Upper lobe of right lung (tissue), 1 donor: ENCODE measurements at regions not wholly inside any gene's neighbourhood (a gene's known extent, or its start where the extent isn't known, plus 50 kb on each side); places are given as distances from the start of the nearest gene placed in this dataset.

Source experiments
- ATAC-seq: fragments of 200-7000 bp; cut with Tn5 transposase; one replicate; pipeline ENCODE4 v1.9.1; 2020; ENCODE audit warnings: mild to moderate bottlenecking, moderate library complexity
- DNase-seq: peaks from one replicate; pipeline ENCODE4 v3.0.0-alpha.2; 2020
- H3K27ac ChIP-seq: fragments of 200-600 bp; one replicate; pipeline ENCODE4 v1.8.0; 2022
- H3K27me3 ChIP-seq: fragments of 200-600 bp; one replicate; pipeline ENCODE4 v1.8.0; 2022; ENCODE audit warnings: mild to moderate bottlenecking
- H3K36me3 ChIP-seq: fragments of 200-600 bp; one replicate; pipeline ENCODE4 v1.8.0; 2022
- H3K4me1 ChIP-seq: fragments of 200-600 bp; one replicate; pipeline ENCODE4 v1.8.0; 2022
- H3K4me3 ChIP-seq: fragments of 200-600 bp; one replicate; pipeline ENCODE4 v1.8.0; 2022; ENCODE audit warnings: mild to moderate bottlenecking
- H3K9me3 ChIP-seq: fragments of 200-600 bp; one replicate; pipeline ENCODE4 v1.8.0; 2022
- intact Hi-C: fragments of 100-400 bp; cut with DNase I; formaldehyde crosslinking; loops from one replicate; pipeline ENCODE4 v1.11.0; 2022
- TF ChIP-seq, protein P1 (sequence below): fragments of 200-600 bp; IDR thresholded peaks from one replicate; pipeline ENCODE4 v1.8.0; 2022; ENCODE audit warnings: antibody characterized with exemption
- donor health status: DM: no; HTN: yes; CAD: no; lungs with severe emphysema.

DNA sequence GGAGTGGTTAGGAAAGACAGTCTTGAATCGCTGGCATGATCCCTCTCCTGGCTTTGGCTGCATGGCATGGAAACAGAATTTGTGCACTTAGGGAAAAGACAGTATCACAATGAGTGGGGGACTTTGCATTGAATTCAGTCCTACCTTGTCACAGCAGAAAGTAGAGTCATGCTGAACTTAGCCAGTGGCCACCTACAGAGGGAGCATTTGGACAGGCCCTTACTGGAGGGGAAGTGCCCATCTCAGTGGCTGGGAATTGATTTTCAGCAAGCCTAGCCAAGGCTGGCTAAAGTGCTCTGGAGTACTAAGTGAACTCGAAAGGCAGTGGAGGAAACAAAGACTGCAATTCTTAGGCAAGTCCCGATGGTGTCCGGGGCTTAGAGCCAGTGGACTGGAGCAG, 364.3 kb upstream of the TOM1L1 start:
- intact Hi-C loops: no loop called here
- no peaks in the 10 kb centered on the region for H3K9me3 ChIP-seq
- no peak overlapping the region for H3K27ac ChIP-seq
- H3K27me3 ChIP-seq: no peaks in the 10 kb centered on the region
- no peak overlapping the region for H3K4me3 ChIP-seq
- H3K4me1 ChIP-seq: no peaks in the 10 kb centered on the region
- TF ChIP-seq, protein P1, sequence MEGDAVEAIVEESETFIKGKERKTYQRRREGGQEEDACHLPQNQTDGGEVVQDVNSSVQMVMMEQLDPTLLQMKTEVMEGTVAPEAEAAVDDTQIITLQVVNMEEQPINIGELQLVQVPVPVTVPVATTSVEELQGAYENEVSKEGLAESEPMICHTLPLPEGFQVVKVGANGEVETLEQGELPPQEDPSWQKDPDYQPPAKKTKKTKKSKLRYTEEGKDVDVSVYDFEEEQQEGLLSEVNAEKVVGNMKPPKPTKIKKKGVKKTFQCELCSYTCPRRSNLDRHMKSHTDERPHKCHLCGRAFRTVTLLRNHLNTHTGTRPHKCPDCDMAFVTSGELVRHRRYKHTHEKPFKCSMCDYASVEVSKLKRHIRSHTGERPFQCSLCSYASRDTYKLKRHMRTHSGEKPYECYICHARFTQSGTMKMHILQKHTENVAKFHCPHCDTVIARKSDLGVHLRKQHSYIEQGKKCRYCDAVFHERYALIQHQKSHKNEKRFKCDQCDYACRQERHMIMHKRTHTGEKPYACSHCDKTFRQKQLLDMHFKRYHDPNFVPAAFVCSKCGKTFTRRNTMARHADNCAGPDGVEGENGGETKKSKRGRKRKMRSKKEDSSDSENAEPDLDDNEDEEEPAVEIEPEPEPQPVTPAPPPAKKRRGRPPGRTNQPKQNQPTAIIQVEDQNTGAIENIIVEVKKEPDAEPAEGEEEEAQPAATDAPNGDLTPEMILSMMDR: no peak
- DNase-seq: no peak
- no peaks in the 10 kb centered on the region for H3K36me3 ChIP-seq
- ATAC-seq: no peak

DNA sequence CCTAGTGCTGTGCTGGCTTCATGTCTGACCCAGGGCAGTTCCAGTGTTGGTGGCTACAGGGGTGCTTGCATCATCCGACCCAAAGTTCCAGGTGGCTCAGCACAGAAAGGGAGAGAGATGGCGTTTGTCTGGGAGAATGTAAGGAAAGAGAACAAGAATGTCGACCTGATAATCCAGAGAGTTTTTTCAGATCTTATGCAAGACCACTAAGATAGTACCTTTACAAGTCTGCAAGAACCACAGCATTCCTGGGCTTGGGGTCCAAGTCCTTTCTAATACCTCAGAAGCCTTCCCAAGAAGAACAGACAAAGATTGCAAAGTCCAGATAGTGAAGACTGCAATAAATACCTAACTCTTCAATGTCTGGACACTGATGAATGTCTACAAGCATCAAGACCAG, 363.0 kb upstream of the TOM1L1 start:
- Histone ChIP-seq H3K27me3 (no peaks in the 10 kb centered on the region), H3K4me3 (no peak overlapping the region)
- ATAC-seq: no peak

DNA sequence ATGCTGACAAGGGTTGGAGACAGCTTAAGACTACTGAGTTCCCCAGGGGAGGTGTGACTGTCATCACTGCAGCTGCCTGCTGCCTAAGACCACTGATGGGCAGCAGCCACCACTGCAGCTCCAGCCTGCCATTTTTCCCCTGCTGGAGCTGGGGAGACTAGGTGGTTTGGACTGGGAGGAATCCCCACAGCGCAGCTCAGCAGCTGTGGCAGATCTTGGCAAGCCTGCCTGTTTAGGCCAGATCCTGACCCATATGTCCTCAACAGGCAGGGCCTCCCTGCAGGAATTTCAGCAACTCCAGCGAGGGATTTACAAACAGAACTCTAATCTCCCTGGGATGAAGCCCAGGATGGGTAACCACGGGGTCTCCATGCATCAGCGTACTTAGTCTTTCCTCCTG, 356.4 kb upstream of the TOM1L1 start:
- H3K27ac ChIP-seq: no peak overlapping the region
- no peak overlapping the region for H3K4me3 ChIP-seq
- no peaks in the 10 kb centered on the region for H3K4me1 ChIP-seq
- TF ChIP-seq, protein P1: no peak
- ATAC-seq (no peak), DNase-seq (no peak)
- intact Hi-C loops: no loop called here
- H3K9me3 ChIP-seq: no peaks in the 10 kb centered on the region
- no peaks in the 10 kb centered on the region for H3K36me3 ChIP-seq
- H3K27me3 ChIP-seq: no peaks in the 10 kb centered on the region

More for the DNA sequence above, 363.0 kb upstream of the TOM1L1 start:
- intact Hi-C loops: no loop called here
- no peaks in the 10 kb centered on the region for H3K4me1 ChIP-seq
- H3K36me3 ChIP-seq: no peaks in the 10 kb centered on the region
- no peak for DNase-seq
- H3K9me3 ChIP-seq: no peaks in the 10 kb centered on the region
- no peak overlapping the region for H3K27ac ChIP-seq
- TF ChIP-seq, protein P1: no peak

DNA sequence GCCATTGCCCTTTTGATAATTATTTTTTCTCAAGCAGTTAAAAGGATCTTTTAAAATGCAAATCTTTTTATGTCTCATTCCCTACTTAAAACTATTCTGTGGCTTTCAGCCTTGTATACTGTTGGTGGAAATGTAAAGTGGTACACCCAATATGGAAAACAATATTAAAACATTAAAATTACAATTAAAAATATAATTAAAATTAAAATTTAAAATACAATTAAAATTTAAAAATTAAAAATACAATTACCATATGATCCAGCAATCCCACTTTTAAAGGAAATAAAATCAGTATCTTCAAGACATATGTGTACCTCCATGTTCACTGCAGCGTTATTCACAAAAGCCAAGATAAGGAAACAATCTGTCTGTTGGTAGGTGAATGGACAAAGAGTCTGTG, 340.8 kb upstream of the TOM1L1 start:
- no peak for DNase-seq
- intact Hi-C loops: no loop called here
- H3K4me1 ChIP-seq: no peaks in the 10 kb centered on the region
- TF ChIP-seq, protein P1: no peak
- H3K27me3 ChIP-seq: no peaks in the 10 kb centered on the region
- ATAC-seq: no peak
- H3K9me3 ChIP-seq: peaks cover 4% of the 10 kb centered on the region
- no peak overlapping the region for H3K4me3 ChIP-seq
- no peaks in the 10 kb centered on the region for H3K36me3 ChIP-seq
- H3K27ac ChIP-seq: no peak overlapping the region

DNA sequence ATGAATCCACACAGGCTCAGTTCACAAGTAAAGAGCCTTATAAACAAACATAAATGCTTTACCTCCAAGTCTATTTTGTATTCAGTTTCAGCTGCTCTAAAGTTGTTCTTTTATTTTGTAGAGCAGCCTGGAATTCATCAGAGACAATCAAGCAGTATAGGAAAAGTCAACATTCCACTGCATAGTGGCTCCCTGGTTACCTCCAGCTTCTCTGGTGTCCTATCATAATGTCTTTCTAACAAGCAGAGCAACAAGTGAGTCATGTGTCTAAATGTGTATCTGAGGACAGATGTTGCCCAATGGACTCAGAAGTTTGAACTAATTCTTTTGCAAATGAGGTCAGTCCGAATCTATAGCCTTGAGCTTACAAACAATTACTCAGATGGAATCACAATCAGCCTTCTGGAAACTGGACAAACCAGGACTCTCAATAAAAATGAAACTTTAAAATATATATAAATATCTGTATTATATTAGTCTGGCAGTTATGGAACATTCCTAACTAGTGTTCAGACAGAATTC, 292.0 kb upstream of the TOM1L1 start:
- no peak for ATAC-seq
- Histone ChIP-seq H3K27ac (no peak overlapping the region), H3K27me3 (no peaks in the 10 kb centered on the region), H3K4me1 (no peaks in the 10 kb centered on the region), H3K36me3 (no peaks in the 10 kb centered on the region), H3K4me3 (no peak overlapping the region), H3K9me3 (peaks cover 4% of the 10 kb centered on the region)
- TF ChIP-seq, protein P1: no peak
- no peak for DNase-seq
- intact Hi-C loops: no loop called here

DNA sequence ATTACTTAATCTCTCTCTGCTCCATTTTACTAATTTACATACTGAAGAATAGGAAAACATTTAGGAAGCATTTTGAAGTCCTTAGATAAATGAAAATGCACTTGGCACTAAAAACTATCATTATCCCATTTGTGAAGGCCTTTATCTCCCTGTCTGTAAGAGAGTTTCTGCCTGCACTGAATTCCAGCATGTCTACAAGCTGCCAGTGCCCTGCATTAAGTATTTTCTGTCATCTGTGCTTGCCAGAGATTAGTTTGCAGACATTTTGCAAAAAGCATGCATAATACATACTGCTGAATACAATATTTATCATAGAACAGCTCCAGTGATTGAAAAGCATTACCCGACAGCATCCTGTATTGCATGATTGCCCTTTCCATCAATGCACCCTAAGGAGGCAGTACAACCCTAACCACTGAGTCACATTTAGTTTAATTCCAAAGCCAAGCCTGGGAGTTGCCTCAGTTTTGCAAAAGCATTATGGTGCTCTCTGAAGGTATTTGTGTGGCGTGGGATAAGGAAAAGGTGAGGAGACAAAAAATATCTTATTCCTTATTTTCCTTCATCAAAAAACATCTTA, 280.2 kb upstream of the TOM1L1 start:
- Histone ChIP-seq H3K4me1 (no peaks in the 10 kb centered on the region), H3K27ac (no peak overlapping the region), H3K36me3 (no peaks in the 10 kb centered on the region), H3K9me3 (no peaks in the 10 kb centered on the region), H3K4me3 (no peak overlapping the region), H3K27me3 (no peaks in the 10 kb centered on the region)
- ATAC-seq: no peak
- intact Hi-C loops: no loop called here
- no peak for DNase-seq
- TF ChIP-seq, protein P1: no peak
